HG02610 (cell line): ENCODE measurements at regions not wholly inside any gene's neighbourhood (a gene's known extent, or its start where the extent isn't known, plus 50 kb on each side); places are given as distances from the start of the nearest gene placed in this dataset.

Experiments
- ATAC-seq: cut with Tn5 transposase; IDR thresholded peaks from one replicate; pipeline ENCODE4 v1.9.1; 2021; ENCODE audit warnings: mild to moderate bottlenecking, moderate library complexity; ENCODE audit not compliant: unreplicated experiment

DNA sequence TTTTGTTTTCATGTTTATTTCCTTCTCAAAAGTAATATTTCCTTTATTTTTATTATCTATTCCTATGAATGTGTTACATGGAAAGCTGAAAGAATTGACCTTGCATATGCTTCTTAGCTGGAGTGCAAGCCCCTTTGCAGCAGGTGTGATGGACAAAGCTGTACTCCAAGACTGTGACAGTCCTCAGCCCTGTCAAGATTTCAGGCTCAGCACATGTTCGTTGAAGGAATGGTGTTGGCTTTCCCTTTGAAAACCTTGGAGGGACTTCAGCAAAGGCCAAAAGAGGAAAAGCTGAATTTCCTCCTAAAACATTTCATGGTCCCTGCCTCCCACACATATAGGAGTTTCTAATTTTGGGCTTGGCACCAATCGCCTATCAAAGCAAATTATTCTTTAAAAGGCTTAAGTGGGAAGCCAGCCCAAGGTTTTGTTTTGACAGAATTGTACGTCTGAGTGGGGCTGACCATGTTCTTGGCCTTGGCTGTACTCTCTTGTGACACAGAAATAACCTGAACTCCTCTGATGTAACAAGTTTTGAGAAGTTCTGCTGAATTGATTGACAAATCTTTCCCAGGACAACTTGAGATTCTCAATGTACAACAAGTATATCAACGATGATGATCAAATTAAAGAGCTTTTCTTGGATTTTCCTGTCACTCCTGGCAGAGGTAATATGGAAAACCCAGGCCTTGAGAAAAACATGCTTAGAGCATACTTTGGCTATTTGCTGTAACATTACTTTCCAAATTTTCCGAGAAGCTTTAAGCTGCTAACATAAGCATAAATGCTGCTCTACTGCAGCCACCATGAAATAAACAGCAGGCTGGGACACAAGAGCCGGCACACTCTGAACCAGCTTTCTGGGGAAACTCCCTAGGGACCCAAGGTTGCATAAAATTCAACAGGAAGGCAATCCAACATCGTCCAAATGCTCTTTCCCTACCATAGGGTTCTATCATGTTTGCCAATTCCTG lies 135.7 kb upstream of the ZNF648 start:
- ATAC-seq, result no peak

DNA sequence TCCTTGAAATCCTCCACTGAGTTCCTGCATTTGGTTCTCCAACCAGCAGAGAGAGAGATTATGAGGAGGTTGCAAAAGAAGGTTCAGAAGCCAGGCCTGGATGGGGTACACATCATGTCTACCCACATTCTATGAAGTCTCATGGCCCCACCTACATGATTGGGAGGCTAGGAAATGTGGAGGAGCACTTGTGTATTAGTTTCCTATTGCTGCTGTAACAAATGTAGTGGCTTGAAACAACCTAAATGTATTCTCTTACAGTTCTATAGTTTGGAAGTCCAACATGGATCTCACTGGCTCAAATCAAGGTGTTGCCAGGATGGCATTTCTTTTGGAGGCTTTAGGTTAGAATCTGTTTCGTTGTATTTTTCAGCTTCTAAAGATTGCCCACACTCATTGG lies 134.2 kb upstream of the ZNF648 start:
- ATAC-seq, result no peak

DNA sequence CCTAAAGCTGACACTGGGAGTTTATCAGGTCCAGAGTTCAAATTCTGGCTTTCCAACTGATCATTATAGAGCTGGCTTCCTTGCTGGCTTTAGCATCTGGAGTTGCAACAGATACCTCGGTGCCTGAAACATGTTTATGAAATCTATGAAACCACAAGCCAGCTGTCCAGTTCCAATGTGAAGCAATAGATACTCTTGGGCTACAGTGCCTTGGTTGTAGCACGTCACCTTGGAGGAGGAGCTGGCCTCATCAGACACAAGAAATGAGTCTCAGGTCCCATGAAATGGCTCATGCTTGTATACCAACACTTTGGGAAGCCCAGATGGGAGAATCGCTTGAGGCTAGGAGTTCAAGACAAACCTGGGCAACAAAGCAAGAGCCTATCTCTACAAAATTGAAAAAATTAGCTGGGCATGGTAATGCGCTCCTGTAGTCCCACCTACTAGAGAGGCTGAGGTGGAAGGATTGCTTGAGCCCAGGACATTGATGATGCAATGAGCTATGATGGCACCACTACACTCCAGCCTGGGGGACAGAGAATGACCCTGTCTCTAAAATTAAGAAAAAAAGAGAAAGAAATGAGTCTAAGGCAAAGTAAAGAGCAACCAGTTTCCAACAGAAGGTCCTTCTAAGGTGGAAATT lies 132.5 kb upstream of the ZNF648 start:
- ATAC-seq, result no peak

DNA sequence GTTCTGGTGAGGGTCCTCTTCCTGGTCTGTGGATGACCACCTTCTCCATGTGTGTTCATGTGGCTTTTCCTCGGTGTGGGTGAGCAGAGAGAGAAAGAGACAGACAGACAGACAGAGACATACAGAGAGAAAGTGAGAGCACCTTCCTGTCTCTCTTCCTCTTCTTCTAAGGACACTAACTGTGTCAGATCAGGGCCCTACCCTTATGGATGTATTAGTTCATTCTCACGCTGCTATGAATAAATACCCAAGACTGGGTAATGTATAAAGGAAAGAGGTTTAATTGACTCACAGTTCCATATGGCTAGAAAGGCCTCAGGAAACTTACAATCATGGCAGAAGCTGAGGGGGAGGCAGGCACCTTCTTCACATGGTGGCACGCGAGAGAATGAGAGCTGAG lies 131.5 kb upstream of the ZNF648 start:
- no peak for ATAC-seq

DNA sequence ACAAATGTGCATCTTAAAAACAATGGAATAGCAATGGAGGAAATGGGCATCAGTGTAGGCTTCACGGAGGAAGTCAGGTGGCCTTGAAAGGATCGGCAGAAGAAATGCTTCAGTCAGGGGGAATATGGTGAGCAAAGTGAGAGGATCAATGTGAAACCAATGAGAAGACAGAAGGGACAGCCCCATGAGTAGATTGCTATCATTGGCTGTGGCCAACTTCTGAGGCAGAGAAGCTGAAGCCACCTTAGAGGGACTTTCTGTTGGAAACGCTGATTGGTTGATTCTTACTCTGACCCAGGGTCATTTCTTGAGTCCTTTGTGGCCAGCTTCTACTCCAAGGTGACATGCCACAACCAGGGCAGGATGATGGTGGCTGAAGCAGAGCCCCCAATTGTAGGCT lies 130.7 kb upstream of the ZNF648 start:
- ATAC-seq, result peak; percentile 53

DNA sequence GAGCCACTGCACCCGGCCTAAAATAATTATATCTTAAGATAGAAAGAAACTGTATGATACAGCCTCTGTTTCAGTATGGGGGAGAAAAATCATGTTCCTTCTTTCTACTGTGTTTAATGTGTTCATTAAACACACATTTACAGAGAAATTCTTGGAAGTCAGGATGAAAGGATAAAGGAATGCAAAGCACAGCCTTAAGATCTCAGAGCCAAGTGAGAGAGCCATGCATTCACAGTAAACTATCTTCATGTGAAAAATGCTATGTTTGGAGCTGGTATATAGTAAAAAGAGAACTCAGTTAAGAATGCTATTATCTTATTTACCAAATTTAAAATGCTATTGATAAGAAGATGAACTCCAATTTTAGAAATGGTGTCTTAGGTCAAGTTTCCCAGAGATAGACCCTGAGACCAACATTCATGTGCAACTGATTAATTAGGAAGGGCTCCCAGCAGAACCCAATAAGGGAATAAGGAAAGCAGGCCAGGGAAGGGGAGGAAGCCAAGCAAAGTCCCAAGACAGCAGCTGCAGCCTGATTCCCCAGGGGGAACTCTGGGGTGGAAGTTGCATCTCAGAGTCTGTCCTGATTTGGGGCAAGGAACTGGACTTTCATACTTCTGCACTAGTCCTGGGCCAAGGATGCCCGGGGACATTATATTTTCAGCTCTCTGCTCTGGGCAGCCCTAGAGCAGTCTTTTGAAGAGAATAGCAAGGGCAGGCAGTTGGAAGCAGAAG lies 130.0 kb upstream of the ZNF648 start:
- no peak for ATAC-seq

DNA sequence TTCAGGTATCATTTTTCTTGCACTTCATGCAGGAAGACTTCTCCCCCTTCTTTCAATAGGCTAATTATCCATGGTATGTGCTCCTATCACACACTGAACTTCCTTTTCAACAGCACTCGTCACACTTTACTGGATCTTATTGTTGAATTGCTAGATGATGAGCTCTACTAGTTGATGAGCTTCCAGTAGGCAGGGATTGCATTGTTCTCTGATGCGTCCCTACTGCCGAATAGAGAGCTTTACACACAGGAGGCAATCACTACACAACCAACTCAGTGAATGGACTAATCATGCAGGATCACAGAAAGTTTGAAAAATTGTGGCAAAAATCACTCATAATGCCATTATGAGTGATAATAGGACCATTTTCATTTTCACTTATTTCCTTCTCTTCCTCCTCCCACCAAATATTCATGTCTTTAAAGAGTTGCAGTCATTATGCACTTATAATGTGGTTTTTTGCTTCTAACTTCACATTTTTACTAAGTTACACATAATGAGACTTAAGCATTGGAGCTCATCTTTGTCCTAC lies 128.1 kb upstream of the ZNF648 start:
- ATAC-seq, result peak; percentile 55

DNA sequence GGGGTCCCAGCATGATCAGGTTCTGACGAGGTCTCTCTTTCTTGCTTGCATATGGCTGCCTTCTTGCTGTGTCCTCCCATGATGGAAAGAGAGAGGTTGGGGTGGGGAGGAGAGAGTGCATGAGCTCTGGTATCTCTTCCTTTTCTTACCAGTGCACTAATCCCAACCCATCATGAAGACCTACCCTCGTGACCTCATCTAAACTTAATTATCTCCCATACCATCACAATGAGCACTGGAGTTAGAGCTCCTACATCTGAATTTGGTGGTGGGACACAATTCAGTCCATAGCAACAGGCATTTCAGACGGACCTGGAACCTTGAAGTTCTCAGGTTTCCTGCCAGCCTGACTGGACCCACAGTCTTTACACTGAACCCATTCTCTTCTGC lies 125.2 kb upstream of the ZNF648 start:
- ATAC-seq, result no peak

DNA sequence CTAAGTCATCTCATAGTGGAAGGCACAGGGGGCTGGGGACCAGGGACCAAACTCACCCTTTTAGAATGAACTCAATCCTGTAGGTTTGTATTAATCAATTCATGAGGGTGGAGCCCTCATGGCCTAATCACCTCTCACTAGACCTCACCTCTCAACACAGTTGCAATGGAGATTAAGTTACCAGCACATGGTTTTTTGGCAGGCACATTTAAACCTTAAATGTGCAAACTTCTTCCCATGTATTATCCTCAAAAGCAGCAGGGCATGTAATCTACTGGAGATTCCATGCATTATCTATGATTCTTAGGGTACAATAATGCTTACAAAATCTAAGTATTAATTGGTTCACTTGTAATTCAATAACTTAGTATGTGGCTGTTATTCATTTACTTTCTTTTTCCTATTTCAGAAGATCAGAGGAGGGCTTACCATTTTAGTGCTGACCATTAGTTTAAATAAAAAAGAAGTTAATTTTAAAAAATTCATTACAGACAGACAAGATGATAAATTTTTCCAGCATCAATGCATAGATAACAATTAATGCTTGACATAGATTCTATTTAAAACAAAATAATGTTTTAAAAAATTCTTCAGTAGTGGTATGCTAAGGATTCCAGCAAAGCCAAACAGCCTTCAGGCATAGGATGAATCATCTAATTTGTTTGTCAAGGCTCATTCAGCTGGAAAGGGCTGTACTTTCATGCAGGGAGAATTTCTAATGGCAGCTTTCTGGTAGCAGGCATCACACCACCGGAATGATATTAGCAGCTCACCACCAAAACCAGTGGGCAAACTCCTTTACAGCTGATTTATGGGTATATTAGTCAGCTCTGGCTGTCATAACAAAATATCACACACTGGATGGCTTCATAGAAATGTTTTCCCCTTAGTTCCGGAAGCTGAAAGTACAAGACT lies 124.6 kb upstream of the ZNF648 start:
- no peak for ATAC-seq

DNA sequence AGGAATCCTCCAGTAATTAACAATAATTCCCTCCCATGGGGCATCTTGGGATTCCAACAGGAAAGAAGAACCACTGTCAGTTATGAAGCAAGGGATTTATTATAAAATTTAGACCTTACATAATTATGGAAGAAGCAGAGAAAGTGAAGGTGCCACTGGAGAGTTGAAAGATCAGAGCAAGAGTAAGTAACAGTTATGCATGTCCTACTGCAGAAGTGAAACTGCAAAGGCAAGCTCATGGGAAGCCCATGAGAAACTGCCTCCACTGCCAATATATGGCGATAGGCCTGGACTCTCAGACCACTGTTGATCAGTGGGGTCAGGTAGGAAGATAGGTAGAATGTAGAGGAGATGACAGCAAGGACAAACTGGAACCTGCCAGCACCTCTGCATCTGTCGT lies 123.6 kb upstream of the ZNF648 start:
- ATAC-seq, result no peak

DNA sequence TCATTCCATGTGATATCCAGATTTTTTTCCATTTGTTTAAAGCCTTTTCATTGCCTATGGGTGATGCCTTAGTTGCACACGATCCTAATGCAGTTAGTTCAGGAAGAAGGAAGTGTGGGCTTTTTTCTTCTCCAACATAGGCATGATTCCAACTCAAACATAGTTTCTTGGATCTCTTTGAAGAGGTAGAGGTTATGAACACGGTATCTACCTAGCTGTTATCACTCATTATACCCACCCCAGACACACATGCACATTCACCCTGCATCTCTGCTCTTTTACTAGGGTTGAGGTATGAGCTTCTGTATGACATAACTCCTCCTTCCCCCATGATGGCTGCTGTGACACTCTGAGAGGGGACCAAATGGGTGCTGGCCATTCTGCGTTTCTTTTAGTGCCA lies 122.1 kb upstream of the ZNF648 start:
- ATAC-seq, result no peak

DNA sequence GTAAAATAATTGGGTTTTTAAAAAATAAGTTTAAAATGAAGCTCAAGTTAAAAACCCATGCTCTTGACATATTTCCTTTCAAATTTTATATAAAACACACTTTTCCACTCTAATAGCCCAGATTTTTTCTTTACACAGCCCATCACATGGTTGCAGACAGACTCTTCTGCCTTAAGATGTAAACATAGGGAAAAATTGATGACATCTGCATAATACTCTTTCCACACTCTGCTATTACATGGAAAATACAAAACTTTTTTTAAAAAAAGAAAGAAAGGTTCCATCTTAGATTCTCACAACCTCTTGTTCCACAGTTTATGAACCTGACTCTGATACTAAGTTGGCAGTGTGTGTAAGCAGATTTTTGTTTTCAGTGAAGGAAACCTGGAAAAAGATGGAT lies 120.8 kb upstream of the ZNF648 start:
- ATAC-seq, result no peak

DNA sequence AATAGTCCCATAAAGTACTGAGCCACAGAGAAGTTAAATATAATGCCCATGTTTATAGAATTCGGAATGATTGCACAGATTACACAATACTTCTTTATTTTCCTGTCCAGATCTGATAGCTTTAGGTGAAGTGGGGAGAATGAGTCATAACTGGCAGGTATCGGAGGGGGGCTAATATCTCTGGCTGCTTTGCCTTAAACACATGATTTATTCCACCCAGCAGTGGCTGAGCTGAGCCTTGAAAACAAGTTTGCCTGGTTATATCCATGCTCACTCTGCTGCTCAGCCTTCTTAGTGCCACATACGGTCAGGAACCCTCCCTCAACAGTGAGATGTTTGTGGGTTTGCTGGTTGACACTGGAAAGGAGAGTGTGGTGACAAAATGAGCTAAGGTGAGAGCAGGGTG lies 119.7 kb upstream of the ZNF648 start:
- no peak for ATAC-seq

DNA sequence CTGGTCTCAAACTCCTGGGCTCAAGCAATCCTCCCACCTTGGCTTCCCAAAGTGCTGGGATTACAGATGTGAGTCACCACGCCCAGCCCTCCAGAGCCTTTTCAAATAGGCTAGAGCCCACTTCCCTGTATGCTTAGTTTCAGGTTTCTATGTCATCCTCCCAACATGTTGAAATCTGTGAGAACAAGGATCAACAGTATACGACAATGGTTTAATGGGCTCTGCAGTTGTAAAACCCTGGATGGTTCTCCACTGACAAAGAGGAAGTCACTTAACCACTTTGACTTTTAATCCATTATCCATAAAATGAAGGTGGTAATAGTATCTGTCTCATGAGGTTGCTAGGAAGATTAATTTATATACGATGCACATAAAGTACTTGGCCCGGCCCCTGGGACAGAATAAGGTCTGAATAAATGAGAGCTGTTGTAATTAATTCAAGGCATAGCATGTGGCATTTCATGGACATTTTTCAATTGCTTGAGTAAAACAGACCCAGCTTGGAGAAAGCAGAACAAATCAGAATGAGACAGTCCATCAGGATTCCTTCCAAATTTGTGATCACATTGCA lies 113.9 kb upstream of the ZNF648 start:
- no peak for ATAC-seq

DNA sequence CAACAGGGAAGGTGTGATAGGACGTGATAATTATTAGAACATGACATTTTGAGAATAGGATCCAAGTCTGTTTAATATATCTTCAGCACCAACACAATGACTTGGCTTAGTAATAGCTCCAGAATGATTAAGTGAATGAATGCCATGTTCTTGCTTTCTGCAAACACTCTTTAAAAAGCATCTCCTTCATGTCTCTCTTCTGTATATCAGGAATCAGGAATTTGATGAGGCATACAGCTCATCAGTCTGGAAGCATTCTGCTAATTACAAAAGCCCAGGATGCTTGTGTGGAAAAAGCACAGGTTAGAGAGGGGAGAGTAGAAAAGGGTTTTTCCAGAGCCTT lies 113.0 kb upstream of the ZNF648 start:
- ATAC-seq, result no peak

DNA sequence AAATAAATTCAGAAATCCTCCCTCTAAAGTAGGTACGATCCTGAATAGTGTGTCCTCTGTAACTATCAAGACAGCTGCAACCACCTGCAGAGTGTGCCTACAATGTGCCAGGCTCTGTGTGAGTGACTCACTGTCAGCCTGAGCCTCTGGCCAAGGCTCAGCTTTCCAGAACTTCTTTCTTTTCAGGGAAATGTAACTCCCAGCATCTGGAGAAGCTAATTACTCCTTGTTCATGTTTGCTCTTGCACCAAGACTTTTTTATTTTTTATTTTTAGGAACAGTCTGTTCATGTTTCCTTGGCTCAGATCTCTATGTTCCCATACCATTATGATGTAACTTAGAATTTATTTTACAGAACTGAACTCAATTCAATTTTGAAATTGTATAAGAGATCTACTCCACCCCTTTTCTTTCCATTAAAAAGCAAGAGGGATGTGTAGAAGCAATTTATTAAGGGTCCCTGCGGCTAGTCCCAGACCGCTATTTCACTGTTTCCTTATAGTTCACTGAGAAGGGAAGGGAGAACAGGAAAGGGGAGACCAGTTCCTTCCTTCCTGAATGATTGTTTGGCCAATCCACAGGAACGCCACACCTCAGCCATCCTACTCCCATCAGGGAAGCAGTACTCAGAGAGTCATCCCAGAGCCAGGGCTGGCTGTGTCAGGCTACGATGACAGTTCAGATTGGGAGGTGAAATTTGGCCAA lies 112.4 kb upstream of the ZNF648 start:
- ATAC-seq, result no peak

DNA sequence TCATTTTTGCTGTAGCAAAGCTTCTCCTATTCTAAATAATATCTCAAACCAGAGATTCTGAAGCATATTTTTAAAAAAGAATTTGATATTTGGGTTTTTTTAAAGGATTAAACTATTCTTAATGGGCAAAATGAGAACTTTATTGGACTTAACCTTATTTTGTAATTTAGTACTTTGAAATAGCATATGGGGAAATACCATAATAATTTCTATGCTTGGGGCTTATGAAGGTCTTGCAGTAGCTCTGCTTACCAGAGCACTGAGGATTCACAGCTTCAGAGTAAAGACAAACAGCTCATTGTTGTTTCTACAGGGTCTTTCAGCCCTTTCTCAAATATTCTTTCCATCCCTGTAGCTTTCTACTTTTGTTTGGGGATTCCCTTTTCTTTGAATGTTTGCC lies 111.2 kb upstream of the ZNF648 start:
- ATAC-seq, result no peak

DNA sequence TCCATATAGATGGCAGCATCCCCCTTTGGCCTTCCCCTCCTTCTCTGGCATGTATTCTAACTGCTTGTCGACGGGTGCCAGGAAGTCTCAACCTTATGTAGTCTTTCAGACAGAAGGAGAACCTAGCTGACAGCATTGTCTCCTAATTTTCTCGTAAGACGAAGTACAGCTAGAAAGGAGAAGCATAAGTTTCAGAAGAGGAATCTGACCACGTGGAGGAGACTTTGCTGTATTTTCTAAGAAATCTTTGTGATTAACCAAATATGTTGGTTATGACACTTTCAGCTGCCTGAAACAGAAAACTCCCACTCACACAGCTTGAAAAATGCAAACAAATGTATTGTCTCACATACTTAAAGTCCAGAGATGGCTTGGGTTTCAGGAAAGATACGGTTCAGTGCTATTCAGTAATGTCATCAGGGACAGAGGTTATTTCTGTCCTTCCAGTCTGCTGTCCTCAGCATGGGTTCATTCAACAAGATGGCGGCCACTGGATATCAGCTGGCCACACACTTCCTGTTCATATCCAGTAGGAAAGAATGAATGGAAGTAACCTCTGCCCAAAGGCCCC lies 109.5 kb upstream of the ZNF648 start:
- peak; percentile 41 for ATAC-seq

DNA sequence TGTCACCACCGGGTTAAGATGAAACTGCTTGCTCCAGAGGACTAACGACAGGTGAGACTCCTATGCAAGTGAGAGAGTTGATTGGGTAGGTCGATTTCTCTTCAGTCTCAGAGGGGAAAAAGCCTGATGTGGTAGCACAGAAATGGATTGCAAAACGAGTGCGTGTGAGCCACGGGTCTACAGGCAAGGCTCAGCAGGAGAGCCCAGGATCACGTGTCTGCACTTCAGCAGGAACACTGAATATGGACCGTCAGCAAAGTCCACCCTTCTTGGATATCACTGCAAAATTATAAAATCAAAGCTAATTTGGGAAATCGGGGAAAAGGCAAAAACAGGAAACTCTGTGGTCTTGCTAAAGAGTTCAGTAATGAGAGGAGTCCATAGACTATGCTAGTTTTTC lies 107.7 kb upstream of the ZNF648 start:
- no peak for ATAC-seq
